HG02885 (cell line): ENCODE measurements at regions not wholly inside any gene's neighbourhood (a gene's known extent, or its start where the extent isn't known, plus 50 kb on each side); places are given as distances from the start of the nearest gene placed in this dataset.

Source experiments
- ATAC-seq: cut with Tn5 transposase; IDR thresholded peaks from one replicate; pipeline ENCODE4 v1.9.1; 2021; ENCODE audit warnings: mild to moderate bottlenecking; ENCODE audit not compliant: unreplicated experiment, poor library complexity

DNA sequence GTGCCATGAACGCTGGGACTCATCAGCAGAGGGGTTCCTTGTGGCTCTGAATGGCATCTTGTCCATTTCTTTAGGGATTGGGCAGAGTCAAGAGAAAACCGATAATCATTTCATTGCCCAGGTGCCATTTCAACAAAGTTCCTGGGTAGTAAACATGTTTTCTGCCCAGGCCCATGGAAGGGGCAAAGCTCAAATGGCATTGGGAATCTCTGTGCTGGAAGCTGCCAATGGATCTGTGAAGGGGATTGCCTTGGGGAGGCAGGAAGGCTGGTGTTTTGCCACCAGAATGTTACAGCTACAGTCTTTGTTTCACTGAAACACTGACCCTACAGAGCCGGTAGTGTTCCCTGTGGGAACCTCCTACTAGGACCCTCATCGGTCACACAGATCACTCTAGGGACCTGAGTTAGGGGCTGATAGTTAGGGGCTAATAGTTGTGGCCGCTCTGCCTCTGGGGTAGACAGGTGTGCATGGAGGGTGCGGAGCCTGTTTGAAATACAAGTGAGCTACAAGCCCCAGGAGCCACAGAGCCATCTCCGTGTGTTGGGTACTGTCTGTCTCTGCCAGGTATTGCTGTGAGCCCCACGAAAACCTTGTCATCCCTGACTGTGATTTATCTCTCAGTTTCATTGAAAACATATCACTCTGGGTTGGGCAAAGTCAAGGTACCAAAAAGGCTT, 224.4 kb upstream of the COPS8 start:
- no peak for ATAC-seq

DNA sequence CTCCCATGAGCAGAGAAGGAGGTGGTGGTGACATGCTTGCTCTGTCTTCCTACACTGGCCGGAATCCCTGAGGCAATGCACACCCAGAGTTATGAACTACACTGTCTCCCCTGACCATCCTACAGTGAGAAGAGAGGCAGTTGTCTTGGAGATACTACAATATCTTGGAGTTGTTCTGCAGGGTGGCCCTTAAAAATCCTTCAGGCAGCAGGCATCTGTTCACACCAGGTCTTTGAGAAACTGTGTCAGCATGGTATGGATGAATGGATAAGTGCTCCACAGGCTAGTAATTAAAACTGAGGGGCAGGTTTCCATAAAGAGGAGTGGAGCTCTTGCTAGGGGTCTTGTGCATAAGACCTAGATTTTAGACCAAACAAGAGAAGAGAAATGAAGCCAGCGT, 223.7 kb upstream of the COPS8 start:
- ATAC-seq, result no peak

DNA sequence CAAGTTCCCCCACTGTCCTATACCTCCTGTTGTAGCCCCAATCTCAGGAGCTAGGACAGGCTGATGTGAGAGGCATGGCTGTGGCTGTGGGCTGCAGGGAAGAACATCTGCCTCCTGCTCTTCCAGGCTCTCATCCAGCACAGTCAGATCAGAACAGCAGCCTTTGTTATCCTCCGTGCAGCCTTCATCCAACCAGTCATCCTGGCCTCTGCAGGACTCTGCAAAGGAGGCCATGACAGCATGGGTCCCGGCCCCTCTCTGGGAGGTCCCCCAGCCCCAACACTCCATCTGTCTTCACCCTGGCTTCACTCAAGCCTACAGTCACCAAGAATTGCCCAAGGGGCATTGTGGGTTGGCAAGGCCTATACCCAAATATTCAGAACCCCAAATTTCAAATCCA, 223.2 kb upstream of the COPS8 start:
- no peak for ATAC-seq

DNA sequence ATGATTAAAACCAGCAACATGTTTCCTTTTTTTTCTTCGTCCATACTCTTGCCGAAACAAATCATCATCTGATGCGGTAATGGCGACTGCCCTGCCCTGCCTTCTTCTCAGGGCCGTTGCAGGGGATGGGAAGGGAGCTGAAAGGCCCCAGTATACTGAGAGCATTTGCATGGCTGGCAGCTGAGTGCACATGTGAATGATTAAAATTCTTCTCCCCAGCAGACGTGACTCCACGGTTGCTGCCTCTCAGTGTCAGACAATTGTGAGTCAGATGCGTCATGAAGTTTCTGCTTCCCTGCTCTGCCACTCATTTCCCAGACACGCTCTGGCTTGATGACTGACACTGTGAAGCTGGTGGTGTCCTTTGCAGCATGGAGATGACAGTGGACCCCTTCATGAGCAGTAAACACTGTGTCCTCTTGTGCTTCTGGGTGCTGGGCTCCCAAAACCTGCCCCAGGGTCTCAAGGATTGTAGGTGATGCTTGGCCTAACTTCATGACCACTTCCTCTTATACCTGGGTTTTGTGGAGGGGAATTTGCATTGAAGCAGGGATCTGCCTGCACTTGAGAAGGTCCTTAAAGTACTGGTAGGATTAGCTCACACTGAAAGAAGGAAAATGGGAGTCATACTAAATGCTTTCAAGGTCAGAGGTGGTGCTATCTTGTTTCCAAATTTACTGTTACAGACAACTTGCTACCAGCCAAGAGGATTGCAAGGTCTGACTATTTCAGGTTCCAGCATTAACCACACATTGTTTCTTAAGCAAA, 222.5 kb upstream of the COPS8 start:
- ATAC-seq, result peak; percentile 73

DNA sequence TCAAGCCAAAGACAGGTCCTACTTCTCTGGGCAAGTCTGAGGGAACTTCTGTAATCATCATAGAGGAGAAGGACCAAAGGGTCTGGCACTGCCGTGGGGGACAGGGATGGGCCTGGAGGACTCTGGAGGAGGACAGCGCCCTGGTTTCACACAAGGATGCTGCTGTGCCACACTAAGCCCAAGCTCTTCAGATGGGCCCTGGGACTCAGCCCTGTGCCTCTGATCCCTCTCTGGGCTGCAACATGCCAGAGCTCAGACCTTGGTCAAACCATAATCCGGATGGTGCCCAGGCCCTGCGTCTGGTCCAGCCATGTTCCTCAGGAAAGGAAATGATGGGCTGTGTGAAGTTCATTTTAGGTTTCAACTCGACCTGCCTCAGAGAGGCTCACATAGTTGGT, 222.0 kb upstream of the COPS8 start:
- ATAC-seq, result no peak

DNA sequence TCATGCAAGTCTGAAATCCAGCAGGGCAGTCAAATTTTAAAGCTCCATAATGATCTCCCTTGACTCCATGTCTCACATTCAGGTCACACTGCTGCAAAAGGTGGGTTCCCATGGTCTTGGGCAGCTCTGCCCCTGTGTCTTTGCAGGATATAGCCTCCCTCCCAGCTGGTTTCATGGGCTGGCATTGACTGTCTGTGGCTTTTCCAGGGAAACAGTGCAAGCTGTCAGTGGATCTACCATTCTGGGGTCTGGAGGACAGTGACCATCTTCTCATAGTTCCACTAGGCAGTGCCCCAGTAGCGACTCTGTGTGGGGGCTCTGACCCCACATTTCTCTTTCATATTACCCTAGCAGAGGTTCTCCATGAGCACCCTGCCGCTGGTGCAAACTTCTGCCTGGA, 220.6 kb upstream of the COPS8 start:
- ATAC-seq, result no peak

DNA sequence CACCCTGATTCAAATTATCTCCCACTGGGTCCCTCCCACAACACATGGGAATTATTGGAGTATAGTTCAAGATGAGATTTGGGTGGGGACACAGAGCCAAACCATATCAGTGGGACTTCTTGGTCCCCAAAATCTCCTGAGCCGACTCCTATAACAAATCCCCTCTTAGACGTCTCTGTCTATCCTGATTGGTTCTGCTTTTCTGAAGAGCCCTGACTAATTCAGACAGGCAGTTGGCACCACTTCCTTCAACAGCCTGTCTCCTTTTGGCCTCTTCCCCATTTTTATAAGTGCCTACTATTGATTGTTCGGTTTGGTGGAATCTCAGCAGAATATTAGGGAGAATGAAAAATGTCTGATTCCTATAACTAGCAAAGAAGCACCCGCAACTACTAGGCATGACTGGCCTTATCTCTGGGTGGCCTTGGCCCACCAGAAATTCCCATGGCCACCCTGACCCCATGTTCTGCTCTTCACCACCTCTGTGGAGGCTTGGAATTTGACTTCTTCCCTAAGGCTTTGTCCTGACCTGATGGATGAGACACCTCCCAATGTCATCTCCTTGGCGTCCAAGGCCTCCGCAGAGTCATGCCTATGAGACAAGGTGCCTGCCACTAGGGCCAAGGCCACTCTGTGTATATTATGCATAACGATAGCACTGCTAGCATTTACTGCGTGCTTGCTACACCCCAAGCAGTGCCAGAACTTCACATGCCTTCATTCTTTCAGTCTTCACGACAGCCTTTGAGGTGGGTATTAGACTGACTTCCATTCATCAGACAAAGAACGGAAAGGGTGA, 218.9 kb upstream of the COPS8 start:
- ATAC-seq, result no peak

DNA sequence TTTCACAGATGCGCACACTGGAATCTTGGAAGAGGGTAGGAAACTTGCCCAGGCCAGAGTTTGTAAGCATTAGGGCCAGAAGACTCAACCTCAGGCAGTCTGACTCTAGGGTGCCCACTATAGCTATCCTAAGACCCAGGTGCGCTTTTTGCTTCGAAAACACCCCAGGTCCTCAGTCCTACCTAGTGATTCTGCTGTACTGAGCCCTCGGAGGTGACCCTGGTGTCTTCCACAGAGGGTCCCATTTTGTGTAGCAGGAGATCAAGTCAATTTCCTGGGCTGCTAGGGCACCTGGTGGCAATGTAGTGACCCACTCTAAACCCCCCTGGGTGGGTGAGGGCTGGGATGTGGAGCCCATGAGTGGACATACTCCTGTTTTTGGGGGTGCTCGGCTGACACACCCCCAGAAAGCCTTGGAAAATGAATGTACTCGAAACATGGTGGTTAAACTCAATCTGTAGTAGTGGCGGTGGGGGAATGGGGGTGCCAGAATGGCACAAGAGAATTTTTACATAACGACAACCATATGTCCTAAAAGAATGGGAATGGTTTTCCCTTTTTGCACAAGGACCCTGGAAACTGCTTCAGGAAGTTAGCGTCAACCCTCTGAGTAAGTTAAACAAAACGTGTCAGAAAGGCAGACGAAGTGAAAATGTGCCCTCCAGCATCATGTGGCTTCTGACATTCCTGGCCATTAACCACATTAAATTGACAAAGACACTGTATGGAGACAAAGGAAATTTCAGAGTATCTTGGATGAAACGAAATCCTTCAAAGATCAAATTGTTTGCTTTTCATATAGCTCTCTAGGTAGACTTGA, 218.0 kb upstream of the COPS8 start:
- no peak for ATAC-seq

DNA sequence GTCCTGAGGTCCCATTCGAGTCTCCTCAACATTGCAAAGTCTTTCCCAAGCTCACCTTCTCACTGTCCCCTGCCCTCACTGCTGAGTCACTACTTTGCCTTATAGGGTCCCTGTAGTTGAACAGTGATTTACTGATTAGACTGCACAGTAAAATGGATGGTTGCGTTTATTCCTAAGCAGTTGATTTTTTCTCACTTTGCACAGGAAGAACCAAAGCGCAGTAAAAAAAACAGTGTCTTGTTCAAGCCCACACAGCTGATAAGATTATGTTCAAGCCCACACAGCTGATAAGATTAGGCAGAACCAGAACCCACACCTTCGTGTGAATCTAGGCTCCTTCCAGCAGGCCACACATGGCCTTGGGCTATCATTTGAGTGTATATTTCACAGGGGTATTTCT, 215.3 kb upstream of the COPS8 start:
- ATAC-seq, result no peak

DNA sequence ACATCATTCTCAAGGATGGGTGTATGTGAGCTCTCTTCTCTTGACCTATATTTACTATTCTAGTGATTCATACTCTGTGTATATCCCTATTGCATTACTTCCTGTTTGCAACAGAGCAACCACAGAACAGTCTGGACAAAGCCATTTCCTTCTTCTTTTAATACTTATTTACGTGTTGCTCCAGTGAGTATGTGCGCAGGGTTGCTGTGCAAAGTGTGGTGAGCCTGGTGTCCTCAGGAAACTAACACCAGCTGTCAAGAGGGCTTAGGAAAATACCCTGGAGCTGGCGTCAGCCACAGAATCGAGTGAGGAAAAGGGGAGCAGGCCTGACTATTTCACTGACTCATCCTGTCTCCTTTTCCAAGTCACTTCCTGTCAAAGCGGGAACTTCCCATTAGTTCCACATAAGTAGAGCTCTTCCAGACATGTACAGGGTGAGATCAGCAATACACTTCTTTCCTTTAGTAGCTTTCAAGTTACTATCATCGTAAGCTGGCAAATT, 214.1 kb upstream of the COPS8 start:
- no peak for ATAC-seq

DNA sequence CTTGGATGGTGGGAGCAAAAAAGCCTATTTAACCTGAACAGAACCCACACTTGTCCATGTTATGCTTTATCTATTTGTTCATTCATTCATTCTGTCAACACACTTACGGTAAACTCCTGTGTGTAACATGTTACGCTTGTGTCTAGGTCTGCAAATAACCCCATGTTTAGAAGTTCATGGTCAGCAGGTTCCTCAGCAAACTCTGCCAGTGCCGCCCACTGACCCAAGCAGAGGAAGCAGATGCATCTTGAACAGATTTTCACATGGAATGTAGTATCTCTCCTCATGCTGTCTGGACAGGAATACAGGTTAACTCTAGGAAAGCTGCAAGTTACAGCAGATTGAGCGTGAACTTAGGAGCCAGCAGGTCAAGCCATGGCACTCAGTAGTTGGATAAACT, 213.7 kb upstream of the COPS8 start:
- ATAC-seq, result no peak

DNA sequence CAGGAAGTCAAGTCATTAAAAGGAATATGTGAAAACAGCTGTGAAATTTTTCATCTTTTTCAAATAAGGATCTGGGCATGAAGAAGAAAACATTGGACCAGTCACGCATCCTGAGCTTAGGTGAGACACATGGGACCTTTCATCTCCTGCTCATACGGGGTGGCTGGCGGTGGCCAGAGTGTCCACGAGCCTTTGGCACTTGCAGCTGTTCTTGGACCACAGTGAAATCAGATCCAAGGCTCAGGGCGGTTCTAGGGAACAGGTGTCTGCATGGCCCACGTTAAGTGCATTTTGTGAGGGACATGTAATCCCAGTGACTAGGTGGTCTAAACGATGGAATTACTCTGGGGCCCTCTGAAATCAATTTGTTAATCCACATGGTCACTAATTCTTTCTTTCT, 212.7 kb upstream of the COPS8 start:
- ATAC-seq, result no peak

DNA sequence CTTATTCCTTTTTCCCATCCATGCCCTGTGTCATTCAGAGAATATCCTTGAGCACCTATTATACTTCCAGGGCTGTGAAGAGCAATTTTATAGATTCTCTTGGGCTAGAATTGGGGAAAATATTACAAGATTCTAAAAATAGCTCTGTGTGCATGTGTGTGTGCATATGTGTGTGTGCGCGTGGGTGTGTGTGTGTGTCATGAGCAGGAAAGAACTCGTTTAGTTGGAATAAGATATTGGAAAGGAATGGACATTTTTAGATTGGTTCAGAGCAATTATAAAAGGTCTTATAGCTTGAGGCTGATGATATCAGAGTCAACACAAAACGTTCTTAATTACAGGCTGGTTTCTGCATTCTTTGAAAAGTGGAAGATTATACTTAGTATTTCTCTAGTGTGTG, 212.1 kb upstream of the COPS8 start:
- no peak for ATAC-seq

DNA sequence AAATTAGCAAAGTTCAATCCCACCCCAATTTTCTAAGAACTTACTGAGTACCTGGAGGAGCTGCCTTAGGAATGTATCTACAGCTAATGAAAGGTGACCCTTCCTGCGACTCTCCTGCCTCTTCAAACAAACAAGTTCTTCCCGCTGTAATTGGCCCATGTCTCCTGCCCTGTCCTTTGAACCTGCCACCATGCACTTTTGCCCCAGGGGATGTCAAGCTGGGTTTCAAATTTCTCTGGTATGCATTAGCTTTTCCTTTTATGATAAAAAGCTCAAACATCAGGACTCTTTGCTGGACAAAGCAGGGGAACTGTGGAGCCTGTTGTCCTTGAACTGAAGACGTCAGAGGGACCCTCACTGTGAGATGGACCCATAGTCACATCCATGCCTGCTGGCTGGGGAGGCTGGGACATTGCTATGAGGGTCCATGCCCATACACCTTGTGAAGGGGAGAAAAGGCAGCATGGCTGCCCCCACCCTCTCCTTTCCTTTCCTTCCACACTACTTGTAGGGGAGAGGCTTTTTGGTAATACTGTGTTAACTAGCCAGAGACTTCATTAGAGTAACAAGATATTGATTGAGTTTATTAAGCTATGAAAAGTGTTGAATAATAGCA, 210.7 kb upstream of the COPS8 start:
- no peak for ATAC-seq

DNA sequence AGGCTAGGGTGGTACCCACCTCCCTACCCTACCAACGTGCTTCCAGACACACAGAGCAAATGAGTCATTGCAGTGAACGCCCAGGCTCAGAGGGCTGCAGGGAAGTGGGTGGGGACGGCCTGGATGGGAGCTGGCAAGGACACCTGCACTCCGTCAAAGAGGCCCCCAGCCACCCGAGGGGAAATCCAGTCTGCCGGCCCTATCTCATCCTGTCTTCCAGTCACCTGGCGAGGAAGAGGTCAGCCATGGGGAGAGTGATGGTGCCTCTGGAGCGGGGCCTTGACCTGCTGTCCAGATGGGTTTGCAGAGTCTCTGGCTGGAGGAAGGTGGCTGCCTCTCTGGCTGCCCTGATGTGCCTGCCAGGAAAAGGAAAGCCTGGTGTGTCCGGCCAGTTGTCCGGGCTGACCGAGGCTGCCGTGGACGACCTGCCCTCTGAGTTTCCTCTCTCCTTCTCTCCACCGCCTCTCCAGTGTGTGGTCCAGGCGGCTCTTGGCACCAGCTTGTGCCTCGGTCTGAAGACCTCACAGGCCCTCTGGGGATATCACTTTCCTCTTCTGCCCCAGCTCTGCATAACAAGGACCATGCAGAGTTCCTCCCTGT, 209.7 kb upstream of the COPS8 start:
- ATAC-seq, result no peak

DNA sequence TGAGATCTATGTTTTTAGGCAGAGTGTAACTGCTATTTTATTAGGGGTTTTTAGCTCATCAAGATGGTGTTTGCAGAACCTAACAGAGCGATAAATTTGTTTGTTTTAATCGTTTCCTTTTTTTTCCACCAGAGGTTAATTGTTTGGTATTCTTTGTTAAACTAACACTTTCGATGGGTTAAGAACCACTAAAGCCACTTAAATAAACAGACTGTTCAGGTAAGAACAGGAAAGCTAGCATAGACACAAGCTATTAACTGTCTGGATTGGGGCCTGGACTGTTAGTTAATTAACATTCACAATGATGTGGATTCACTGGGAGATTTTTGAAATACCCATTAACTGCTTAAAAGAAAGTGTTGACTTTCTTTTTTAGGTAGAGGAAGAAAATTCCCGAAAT, 209.0 kb upstream of the COPS8 start:
- ATAC-seq, result no peak

DNA sequence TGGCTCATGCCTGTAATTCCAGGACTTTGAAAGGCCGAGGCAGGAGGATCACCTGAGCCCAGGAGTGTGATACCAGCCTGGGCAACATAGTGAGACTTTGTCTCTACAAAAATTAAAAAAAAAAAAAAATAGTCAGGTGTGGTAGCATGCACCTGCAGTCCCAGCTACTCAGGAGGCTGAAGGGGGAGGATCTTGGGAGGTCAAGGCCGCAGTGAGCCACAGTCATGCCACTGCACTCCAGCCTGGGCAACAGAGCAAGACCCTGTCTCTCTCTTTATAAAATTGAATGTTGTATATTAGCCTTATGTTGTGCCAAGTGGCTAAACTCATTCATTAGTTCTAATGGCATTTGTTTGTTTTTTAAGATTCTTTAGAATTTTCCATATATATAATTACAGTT, 207.7 kb upstream of the COPS8 start:
- ATAC-seq, result no peak

DNA sequence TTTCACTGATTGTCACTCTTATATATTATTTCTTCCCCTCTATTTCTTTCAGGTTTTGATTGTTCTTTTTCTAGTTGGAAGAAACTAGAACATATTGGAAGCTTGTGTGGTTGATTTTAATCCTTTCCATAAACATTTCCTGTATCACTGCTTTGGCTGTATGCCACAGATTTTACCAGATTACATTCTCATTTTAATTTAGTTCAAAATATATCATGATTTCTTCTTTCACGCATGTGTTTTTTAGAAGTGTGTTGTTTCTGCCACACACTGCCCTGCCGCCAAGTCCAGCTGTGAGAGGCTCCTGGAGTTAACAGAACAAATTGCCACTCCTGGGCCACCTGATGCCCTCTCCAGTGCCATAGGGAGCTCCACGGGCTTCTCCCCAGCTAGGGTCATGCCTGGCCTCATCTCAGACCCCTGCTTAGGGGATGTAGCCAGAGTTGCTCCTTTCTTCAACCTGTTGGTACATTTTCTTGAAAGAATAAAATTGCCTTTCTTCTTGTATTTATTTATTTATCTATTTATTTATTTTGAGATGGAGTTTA, 206.2 kb upstream of the COPS8 start:
- ATAC-seq, result no peak

DNA sequence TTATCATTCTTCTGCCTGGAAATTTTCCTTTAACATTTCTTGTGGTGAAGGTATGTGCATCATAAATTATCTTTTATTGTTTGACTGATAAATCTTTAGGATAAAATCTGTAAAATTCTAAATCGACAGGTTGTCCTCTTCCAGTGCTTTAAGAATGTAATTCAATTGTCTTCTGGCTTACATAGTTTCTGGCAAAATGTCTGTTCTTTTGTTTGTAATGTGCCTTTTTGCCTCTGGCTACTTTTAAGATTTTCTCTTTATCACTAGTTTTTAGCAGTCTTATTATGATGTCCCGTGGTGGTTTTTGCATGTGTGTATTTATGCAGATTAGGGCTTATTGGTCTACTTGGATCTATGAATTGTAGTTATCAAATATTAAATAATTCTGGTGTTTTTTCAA, 203.6 kb upstream of the COPS8 start:
- no peak for ATAC-seq
